Bronchial epithelial cell (primary cell): ENCODE measurements at regions not wholly inside any gene's neighbourhood (a gene's known extent, or its start where the extent isn't known, plus 50 kb on each side); places are given as distances from the start of the nearest gene placed in this dataset.

Experiments
- DNase-seq: peaks from one replicate; pipeline ENCODE4 v3.0.0-alpha.2; 2010; ENCODE audit warnings: low read depth
- FAIRE-seq: peaks from 2 replicates; lab custom pipeline; 2011; peaks lifted over from hg19 to GRCh38; lab: Jason Lieb, UNC
- H3K27me3 ChIP-seq: 2 replicates; pipeline ENCODE4 v1.5.1; 2011; ENCODE audit warnings: low read length; ENCODE audit not compliant: control insufficient read depth, insufficient read depth
- H3K36me3 ChIP-seq: 2 replicates; pipeline ENCODE4 v1.5.1; 2011; ENCODE audit warnings: low read length; ENCODE audit not compliant: control insufficient read depth, insufficient read depth
- H3K4me3 ChIP-seq: 2 replicates; pipeline ENCODE4 v1.5.1; 2011; ENCODE audit warnings: mild to moderate bottlenecking, low read depth, low read length, control low read depth
- CTCF ChIP-seq: IDR thresholded peaks from 2 replicates; pipeline ENCODE4 v1.5.1; 2011; ENCODE audit warnings: mild to moderate bottlenecking, moderate library complexity, low read length, control low read depth, inconsistent platforms; ENCODE audit not compliant: insufficient read depth, severe bottlenecking

- no peak overlapping the region for H3K4me3 ChIP-seq
- no peak for TF ChIP-seq CTCF
- no peaks in the 10 kb centered on the region for H3K27me3 ChIP-seq
- FAIRE-seq, result no peak
- H3K36me3 ChIP-seq, result no peaks in the 10 kb centered on the region
- no peak for DNase-seq
Observed at GRCh38 chr18:43992741-43993140, 687.9 kb upstream of the SETBP1 start.

GRCh38 chr18:43994381-43994780, 686.3 kb upstream of the SETBP1 start:
- Histone ChIP-seq H3K27me3 (no peaks in the 10 kb centered on the region), H3K4me3 (no peak overlapping the region), H3K36me3 (no peaks in the 10 kb centered on the region)
- FAIRE-seq (no peak), DNase-seq (no peak)
- TF ChIP-seq CTCF, result no peak

- no peak overlapping the region for H3K4me3 ChIP-seq
- DNase-seq (no peak), FAIRE-seq (no peak)
- H3K27me3 ChIP-seq, result no peaks in the 10 kb centered on the region
- H3K36me3 ChIP-seq, result no peaks in the 10 kb centered on the region
- TF ChIP-seq CTCF, result no peak
Observed at GRCh38 chr18:44013871-44014270, 666.8 kb upstream of the SETBP1 start.

- no peak for FAIRE-seq
- no peak for TF ChIP-seq CTCF
- Histone ChIP-seq H3K27me3 (no peaks in the 10 kb centered on the region), H3K36me3 (no peaks in the 10 kb centered on the region), H3K4me3 (no peak overlapping the region)
- no peak for DNase-seq
Observed at GRCh38 chr18:44025421-44025820, 655.3 kb upstream of the SETBP1 start.

GRCh38 chr18:44028109-44028508, 652.6 kb upstream of the SETBP1 start:
- H3K27me3 ChIP-seq, result no peaks in the 10 kb centered on the region
- FAIRE-seq, result no peak

More at GRCh38 chr18:44028109-44028508, 652.6 kb upstream of the SETBP1 start:
- Histone ChIP-seq H3K36me3 (no peaks in the 10 kb centered on the region), H3K4me3 (no peak overlapping the region)
- TF ChIP-seq CTCF, result no peak
- no peak for DNase-seq
